Astrocyte (in vitro differentiated cells and primary cell): ENCODE measurements at regions not wholly inside any gene's neighbourhood (a gene's known extent, or its start where the extent isn't known, plus 50 kb on each side); places are given as distances from the start of the nearest gene placed in this dataset.

ENCODE experiments used
- EZH2 ChIP-seq: IDR thresholded peaks from 2 replicates; pipeline ENCODE4 v1.6.1; 2012; ENCODE audit warnings: mild to moderate bottlenecking, low read length, inconsistent platforms; ENCODE audit not compliant: insufficient read depth
- TF ChIP-seq, protein P1 (sequence below): IDR thresholded peaks from 2 replicates; pipeline ENCODE4 v1.5.1; 2011; ENCODE audit warnings: low read depth, mild to moderate bottlenecking, inconsistent platforms, low read length, moderate library complexity; ENCODE audit not compliant: insufficient read depth

DNA sequence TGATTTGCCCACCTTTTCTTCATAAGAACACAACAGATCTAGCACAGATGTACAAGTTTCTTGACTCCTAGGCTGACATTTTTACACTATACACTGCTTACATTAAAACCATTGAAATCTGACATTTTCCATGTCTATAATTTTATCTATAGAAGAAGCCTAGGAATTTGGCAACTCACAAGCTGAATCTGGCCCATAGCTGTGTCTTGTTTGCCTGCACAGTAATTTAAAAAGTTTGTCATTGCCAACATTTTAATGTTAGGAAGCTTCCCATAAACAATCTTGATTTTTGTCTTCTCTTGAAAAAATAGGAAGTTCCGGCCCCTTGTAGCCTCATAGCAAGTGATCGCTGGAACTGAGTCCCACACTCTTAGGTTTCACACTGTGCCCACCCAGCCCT, 394.6 kb upstream of the AZI2 start:
- TF ChIP-seq, protein P1, sequence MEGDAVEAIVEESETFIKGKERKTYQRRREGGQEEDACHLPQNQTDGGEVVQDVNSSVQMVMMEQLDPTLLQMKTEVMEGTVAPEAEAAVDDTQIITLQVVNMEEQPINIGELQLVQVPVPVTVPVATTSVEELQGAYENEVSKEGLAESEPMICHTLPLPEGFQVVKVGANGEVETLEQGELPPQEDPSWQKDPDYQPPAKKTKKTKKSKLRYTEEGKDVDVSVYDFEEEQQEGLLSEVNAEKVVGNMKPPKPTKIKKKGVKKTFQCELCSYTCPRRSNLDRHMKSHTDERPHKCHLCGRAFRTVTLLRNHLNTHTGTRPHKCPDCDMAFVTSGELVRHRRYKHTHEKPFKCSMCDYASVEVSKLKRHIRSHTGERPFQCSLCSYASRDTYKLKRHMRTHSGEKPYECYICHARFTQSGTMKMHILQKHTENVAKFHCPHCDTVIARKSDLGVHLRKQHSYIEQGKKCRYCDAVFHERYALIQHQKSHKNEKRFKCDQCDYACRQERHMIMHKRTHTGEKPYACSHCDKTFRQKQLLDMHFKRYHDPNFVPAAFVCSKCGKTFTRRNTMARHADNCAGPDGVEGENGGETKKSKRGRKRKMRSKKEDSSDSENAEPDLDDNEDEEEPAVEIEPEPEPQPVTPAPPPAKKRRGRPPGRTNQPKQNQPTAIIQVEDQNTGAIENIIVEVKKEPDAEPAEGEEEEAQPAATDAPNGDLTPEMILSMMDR, result no peak
- TF ChIP-seq EZH2, result no peak
